ENCODE measurements at regions not wholly inside any gene's neighbourhood (a gene's known extent, or its start where the extent isn't known, plus 50 kb on each side); places are given as distances from the start of the nearest gene placed in this dataset.

DNA sequence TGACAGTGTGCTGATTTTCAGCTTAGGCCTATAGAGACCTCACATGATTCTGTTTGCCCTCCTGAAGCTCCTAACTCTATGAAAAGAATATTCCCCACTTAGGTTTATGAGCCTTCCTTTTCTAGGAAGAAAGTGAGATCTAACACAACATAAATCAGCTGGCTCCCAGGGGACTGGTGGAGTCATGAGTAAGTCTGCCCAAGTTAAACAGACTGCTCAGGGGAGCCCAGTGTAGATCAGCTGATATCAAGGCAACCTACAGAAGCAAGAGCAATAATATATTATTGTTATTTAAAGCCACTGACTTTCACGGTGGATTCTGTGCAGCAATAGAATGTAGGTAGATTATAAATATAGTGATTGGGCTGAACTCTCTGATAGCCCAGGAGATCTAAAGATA lies 1978.6 kb upstream of the CDH6 start:
- H3K4me1 Mint-ChIP-seq (ENCODE audit: low read depth) = no peaks in the 10 kb centered on the region
- H3K27ac Mint-ChIP-seq = no peak overlapping the region
- ChIA-PET POLR2A (no interaction called here), CTCF (no interaction called here)
- H3K4me3 Mint-ChIP-seq = no peak overlapping the region
- TF ChIP-seq, protein P1, sequence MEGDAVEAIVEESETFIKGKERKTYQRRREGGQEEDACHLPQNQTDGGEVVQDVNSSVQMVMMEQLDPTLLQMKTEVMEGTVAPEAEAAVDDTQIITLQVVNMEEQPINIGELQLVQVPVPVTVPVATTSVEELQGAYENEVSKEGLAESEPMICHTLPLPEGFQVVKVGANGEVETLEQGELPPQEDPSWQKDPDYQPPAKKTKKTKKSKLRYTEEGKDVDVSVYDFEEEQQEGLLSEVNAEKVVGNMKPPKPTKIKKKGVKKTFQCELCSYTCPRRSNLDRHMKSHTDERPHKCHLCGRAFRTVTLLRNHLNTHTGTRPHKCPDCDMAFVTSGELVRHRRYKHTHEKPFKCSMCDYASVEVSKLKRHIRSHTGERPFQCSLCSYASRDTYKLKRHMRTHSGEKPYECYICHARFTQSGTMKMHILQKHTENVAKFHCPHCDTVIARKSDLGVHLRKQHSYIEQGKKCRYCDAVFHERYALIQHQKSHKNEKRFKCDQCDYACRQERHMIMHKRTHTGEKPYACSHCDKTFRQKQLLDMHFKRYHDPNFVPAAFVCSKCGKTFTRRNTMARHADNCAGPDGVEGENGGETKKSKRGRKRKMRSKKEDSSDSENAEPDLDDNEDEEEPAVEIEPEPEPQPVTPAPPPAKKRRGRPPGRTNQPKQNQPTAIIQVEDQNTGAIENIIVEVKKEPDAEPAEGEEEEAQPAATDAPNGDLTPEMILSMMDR (IDR thresholded peaks at IDR 0.05) = no peak
- H3K9me3 Mint-ChIP-seq = peaks cover 12% of the 10 kb centered on the region
- no peaks in the 10 kb centered on the region for H3K27me3 Mint-ChIP-seq
- intact Hi-C loops (cut with micrococcal nuclease) = no loop called here
- no peaks in the 10 kb centered on the region for H3K36me3 Mint-ChIP-seq (ENCODE audit: low read depth)
- DNase-seq = no peak
- no peak for ATAC-seq

DNA sequence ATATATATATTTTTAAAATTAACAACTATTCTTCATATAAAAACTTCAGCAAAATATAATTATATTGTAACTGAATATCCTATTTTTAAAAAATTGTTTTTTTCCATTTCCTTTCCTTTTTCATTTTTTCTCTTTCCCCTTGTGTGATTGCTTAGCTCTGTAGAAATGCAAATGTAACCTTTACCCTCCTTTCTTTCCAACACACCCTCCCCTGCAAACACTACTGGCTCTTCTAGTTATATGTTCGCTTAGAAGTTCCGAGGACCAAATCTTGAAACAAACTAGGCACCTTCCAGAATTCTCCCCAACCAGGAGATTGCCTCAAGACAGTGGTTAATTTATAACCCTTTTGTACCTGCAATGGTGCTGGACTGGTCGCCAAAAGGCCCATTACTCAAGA lies 1980.0 kb upstream of the CDH6 start:
- H3K27me3 Mint-ChIP-seq = no peaks in the 10 kb centered on the region
- peaks cover 15% of the 10 kb centered on the region for H3K9me3 Mint-ChIP-seq
- no peaks in the 10 kb centered on the region for H3K36me3 Mint-ChIP-seq (ENCODE audit: low read depth)
- TF ChIP-seq, protein P1 (IDR thresholded peaks at IDR 0.05) = no peak
- no peak for DNase-seq
- no peak for ATAC-seq
- ChIA-PET POLR2A (no interaction called here), CTCF (no interaction called here)
- no peak overlapping the region for H3K4me3 Mint-ChIP-seq
- H3K4me1 Mint-ChIP-seq (ENCODE audit: low read depth) = no peaks in the 10 kb centered on the region
- intact Hi-C loops (cut with micrococcal nuclease) = no loop called here
- H3K27ac Mint-ChIP-seq = no peak overlapping the region

DNA sequence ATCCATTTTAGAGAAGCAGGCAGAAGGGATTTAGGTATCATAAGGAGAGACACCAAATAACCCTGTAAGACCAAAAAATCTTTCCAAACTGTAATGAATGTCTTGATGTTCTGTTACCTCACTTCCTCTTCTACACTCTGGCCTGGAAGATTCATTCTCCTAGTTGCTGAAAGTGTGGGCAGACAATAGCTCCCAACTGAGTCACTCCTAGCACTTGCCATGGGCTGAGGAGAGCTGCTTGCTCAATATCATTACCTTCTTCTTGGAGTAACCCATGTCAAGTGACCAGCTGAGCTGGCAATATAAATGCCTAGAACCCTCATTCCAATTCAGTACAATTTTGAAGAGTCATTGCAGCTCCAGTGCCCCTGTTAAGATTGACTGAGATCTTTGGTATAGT lies 1985.5 kb upstream of the CDH6 start:
- TF ChIP-seq, protein P1 (IDR thresholded peaks at IDR 0.05) = no peak
- Mint-ChIP-seq H3K9me3 (peaks cover 14% of the 10 kb centered on the region), H3K36me3 (ENCODE audit: low read depth) (no peaks in the 10 kb centered on the region), H3K27ac (no peak overlapping the region), H3K27me3 (no peaks in the 10 kb centered on the region), H3K4me3 (no peak overlapping the region), H3K4me1 (ENCODE audit: low read depth) (no peaks in the 10 kb centered on the region)
- ChIA-PET POLR2A (no interaction called here), CTCF (no interaction called here)
- intact Hi-C loops (cut with micrococcal nuclease) = no loop called here
- ATAC-seq (no peak), DNase-seq (no peak)

DNA sequence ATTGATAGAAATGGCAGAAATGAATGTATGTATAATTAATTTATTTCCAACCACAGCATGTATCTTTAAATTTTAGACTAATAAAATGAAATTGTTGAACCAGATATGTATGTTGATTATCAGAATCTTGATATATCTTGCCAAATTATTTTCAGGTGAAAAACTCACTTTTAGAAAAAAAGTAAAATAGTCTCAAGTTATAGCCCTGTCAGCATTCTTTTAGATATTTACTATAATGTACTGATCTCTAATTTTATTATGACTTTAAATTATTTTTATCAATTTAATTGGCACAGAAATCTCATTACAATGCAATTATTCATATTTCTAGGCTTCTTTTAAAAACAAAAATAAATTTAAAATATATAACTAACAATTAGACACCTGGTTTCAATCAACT lies 1990.4 kb upstream of the CDH6 start:
- H3K36me3 Mint-ChIP-seq (ENCODE audit: low read depth) = no peaks in the 10 kb centered on the region
- no peaks in the 10 kb centered on the region for H3K4me1 Mint-ChIP-seq (ENCODE audit: low read depth)
- no peak overlapping the region for H3K27ac Mint-ChIP-seq
- no peak for DNase-seq
- ChIA-PET CTCF (no interaction called here), POLR2A (no interaction called here)
- no peak overlapping the region for H3K4me3 Mint-ChIP-seq
- H3K9me3 Mint-ChIP-seq = peaks cover 6% of the 10 kb centered on the region
- no peaks in the 10 kb centered on the region for H3K27me3 Mint-ChIP-seq
- no peak for ATAC-seq
- intact Hi-C loops (cut with micrococcal nuclease) = no loop called here
- TF ChIP-seq, protein P1 (IDR thresholded peaks at IDR 0.05) = no peak

DNA sequence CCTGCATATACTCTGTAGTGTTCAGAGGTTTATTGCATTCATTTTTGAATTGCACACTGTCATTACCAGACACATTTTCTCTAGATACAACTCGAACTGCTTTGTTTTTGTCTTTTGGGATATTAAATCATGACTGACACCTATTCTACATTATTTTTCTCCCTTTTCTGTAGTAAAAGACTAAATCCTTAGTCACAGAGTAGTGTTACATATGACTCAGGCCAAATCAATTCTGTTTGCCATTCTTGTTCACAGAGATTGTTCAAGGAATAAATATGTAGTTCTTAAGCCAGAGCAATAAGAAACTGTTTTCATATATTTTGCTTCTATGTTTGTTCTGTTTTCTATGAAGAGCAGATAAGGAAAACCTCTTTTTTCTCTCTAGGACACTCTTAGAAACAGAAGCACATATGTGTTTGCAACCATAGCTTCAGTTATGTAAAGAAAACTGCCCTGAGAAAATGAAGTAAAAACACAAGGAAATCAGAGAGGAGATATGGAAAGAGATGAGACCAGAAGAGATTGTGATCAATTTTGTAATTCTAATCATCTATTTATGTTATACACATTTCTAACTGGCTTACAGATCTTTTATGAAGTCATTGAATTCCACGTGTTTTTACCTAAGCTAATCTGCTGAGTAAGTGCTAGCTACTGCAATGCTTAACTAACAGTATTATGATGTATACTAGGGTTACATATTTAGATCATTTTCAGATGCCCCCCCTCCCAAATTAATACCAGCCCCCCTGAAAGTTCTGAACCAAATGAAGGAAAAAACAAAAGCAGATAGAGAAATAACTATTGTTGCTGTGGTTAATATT lies 1995.6 kb upstream of the CDH6 start:
- no peak overlapping the region for H3K4me3 Mint-ChIP-seq
- H3K27ac Mint-ChIP-seq = no peak overlapping the region
- H3K9me3 Mint-ChIP-seq = peaks cover 6% of the 10 kb centered on the region
- POLR2A ChIA-PET = no interaction called here
- TF ChIP-seq, protein P1 (IDR thresholded peaks at IDR 0.05) = no peak
- H3K4me1 Mint-ChIP-seq (ENCODE audit: low read depth) = no peaks in the 10 kb centered on the region
- ATAC-seq (no peak), DNase-seq (no peak)
- intact Hi-C loops (cut with micrococcal nuclease) = no loop called here
- no peaks in the 10 kb centered on the region for H3K36me3 Mint-ChIP-seq (ENCODE audit: low read depth)
- CTCF ChIA-PET = no interaction called here
- H3K27me3 Mint-ChIP-seq = no peaks in the 10 kb centered on the region
